Stimulated activated naive CD8-positive, alpha-beta T cell treated with anti-CD3 and anti-CD28 coated beads, Interleukin-15, amount 100 ng/mL, for 72 hours (primary cell): ENCODE measurements at regions not wholly inside any gene's neighbourhood (a gene's known extent, or its start where the extent isn't known, plus 50 kb on each side); places are given as distances from the start of the nearest gene placed in this dataset.

Source experiments
- ATAC-seq: fragments of 150-1000 bp; cut with Tn5 transposase; 2 replicates; pipeline ENCODE4 v1.10.0; 2021; ENCODE audit warnings: mild to moderate bottlenecking, moderate library complexity
- DNase-seq, 2 donors: peaks; one replicate each; pipeline ENCODE4 v3.0.0; 2021 to 2022
- H3K27ac Mint-ChIP-seq, 2 donors: one replicate each; pipeline ENCODE4 v1.8.0; 2022; ENCODE audit warnings: mild to moderate bottlenecking in 2 of 2, mixed read lengths in 2 of 2, moderate library complexity in 2 of 2
- H3K27me3 Mint-ChIP-seq: one replicate; pipeline ENCODE4 v1.8.0; 2022; ENCODE audit warnings: mixed read lengths
- H3K4me1 Mint-ChIP-seq: one replicate; pipeline ENCODE4 v1.8.0; 2022; ENCODE audit warnings: mild to moderate bottlenecking, mixed read lengths
- H3K4me3 Mint-ChIP-seq, 2 donors: one replicate each; pipeline ENCODE4 v1.8.0; 2022; ENCODE audit warnings: mild to moderate bottlenecking in 2 of 2, mixed read lengths in 2 of 2, moderate library complexity in 1 of 2
- H3K9me3 Mint-ChIP-seq, 2 donors: one replicate each; pipeline ENCODE4 v1.8.0; 2022; ENCODE audit warnings: mixed read lengths in 2 of 2

DNA sequence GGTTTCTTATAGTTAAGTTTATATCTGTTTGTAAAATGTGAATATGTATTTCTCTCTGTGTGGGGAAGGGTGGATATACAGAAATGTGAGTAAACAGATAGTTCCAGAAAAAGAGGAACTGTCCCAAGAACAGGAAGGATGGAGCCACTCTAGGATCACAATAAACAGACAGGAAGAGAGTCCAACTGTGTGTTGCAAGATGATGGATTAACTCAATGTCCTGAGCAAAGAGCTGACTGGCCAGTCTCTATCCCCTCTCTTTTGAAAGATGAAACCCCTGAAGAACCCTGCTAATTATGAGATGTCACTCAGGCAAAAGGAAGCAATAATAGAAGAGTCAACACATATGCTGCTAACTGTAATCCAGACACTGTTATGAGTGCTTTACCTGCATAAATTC is 202.7 kb downstream of the SEMA6A start:
- ATAC-seq (no peak), DNase-seq (no peak)
- Mint-ChIP-seq H3K9me3 (no peaks in the 10 kb centered on the region), H3K27me3 (no peaks in the 10 kb centered on the region), H3K4me3 (no peak overlapping the region), H3K4me1 (peaks cover 41% of the 10 kb centered on the region), H3K27ac (no peak overlapping the region)

DNA sequence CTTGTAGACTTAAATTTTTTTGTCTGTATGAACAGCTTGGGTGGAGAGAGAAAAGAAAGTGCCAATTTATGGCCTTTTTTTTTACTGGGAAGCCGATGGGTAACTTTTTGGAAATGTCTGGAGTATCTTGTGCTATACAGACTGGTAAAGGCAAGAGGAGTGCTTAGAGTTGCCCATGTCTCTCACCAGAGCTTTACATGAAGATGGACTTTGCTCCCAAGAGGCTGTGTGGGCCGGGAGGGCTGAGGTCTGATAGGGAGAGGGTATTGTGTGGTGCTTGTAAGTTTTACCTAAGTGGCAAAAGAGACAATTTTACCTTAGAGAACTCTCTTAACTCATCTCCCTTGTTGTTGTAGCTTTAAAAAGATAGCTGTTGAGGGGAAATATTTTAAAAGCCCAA is 203.2 kb downstream of the SEMA6A start:
- DNase-seq = no peak
- Mint-ChIP-seq H3K27me3 (no peaks in the 10 kb centered on the region), H3K9me3 (no peaks in the 10 kb centered on the region), H3K27ac (no peak overlapping the region), H3K4me3 (no peak overlapping the region), H3K4me1 (peaks cover 41% of the 10 kb centered on the region)
- ATAC-seq = no peak

- no peak for DNase-seq
- ATAC-seq = no peak
- H3K4me1 Mint-ChIP-seq = peaks cover 41% of the 10 kb centered on the region
- H3K9me3 Mint-ChIP-seq = peaks cover 0 to under 1% of the 10 kb centered on the region in 2 donors
- H3K27me3 Mint-ChIP-seq = no peaks in the 10 kb centered on the region
- no peak overlapping the region for H3K27ac Mint-ChIP-seq
- H3K4me3 Mint-ChIP-seq = no peak overlapping the region
Measured at GRCh38 chr5:116370886-116371285, 203.7 kb downstream of the SEMA6A start.

DNA sequence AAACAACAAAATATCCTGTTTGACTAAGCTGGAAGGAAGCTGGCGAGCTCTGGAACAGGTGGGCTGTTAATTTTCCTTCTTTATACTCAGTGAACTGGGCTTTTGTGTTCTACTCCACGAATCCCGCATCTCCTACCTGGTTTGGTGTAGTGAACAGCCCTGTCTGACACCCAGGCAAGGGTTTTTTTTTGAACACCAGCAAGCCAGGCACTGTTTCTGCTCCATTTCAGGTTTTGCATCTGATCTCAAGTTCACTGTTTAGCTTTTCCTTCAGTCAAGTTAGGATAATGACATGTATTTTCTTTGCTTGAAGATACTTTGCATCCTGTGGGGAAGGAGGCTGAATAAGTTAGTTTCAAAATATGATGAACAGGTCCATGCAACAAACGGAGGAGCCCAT is 204.5 kb downstream of the SEMA6A start:
- DNase-seq (no peak), ATAC-seq (no peak)
- Mint-ChIP-seq H3K4me3 (no peak overlapping the region), H3K9me3 (peaks cover 6 to 8% of the 10 kb centered on the region in 2 donors), H3K4me1 (peaks cover 41% of the 10 kb centered on the region), H3K27me3 (no peaks in the 10 kb centered on the region), H3K27ac (no peak overlapping the region)

GRCh38 chr5:116365006-116365496 is 209.6 kb downstream of the SEMA6A start:
- Mint-ChIP-seq H3K9me3 (peaks cover 9 to 15% of the 10 kb centered on the region in 2 donors), H3K4me1 (peaks cover 3% of the 10 kb centered on the region), H3K27ac (no peak overlapping the region), H3K27me3 (no peaks in the 10 kb centered on the region), H3K4me3 (no peak overlapping the region)
- DNase-seq (no peak), ATAC-seq (no peak)

DNA sequence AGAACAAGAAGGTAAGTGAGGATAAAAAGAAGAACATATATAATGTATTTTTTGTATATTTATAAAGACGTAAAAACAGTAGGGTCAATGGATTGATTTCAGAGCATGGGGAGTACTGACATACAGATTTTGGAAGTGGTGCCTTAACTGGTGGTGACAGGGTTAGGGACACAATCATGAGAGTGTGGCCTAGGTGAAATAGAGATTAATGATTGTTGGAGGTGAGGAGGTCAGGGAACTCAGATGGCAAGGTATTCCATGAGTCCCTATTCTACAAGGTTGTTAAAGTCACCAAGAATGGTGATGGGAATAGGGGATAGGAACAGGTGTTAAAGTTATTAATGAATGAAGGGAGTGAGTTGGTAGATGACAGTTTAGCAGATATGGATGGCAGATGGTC is 210.8 kb downstream of the SEMA6A start:
- Mint-ChIP-seq H3K4me1 (no peaks in the 10 kb centered on the region), H3K4me3 (no peak overlapping the region), H3K27me3 (no peaks in the 10 kb centered on the region), H3K9me3 (peaks cover 9 to 15% of the 10 kb centered on the region in 2 donors), H3K27ac (no peak overlapping the region)
- no peak for DNase-seq
- no peak for ATAC-seq

- peak overlapping the region in 1 of 2 donors; percentile 19 for H3K27ac Mint-ChIP-seq
- peaks cover 9 to 15% of the 10 kb centered on the region in 2 donors for H3K9me3 Mint-ChIP-seq
- ATAC-seq = no peak
- H3K4me1 Mint-ChIP-seq = no peaks in the 10 kb centered on the region
- H3K27me3 Mint-ChIP-seq = no peaks in the 10 kb centered on the region
- H3K4me3 Mint-ChIP-seq = no peak overlapping the region
- DNase-seq = no peak
Measured at GRCh38 chr5:116361979-116362577, 212.5 kb downstream of the SEMA6A start.

DNA sequence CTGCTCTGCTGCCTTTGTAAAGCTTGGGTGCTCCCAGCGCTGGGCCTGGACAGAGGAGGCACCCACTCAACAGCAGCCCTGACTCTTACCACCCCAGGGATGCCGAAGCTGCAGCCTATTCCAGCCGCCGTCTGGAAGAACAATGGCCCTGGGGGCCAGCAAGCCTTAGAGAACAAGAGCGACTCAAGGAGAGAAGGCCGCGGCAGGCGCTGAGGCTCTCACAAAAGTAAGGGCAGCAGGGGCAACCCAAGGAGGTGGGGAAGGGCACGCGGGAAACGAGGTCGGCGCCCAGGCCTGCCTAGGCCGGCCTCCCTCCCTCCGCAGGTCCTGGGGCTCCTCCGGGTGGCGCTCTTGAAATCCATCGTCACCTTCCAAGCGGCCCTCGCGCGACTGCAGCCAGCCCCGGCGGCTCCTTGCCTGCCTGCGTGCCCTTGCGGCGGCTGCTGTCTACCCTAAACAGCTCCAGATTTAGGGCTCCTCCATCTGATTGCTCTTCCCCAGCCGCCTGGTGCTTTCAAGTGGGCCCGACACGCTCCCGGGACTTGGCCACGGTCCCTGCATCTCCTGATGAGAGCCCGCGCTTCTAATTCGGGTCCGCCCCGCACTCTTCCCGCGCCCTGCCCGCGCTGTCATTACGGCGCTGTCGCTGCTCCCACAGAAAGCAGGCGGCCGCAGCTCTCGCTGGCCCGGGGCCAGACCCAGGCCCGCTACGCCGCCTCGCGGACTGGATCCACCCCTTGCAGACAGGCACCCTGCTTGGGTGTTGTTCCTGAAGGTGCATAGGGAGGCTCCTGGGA is 213.3 kb downstream of the SEMA6A start:
- H3K4me3 Mint-ChIP-seq = no peak overlapping the region
- no peaks in the 10 kb centered on the region for H3K4me1 Mint-ChIP-seq
- ATAC-seq (no peak), DNase-seq (no peak)
- peaks cover 9 to 15% of the 10 kb centered on the region in 2 donors for H3K9me3 Mint-ChIP-seq
- no peaks in the 10 kb centered on the region for H3K27me3 Mint-ChIP-seq
- no peak overlapping the region for H3K27ac Mint-ChIP-seq

- H3K9me3 Mint-ChIP-seq = peaks cover 4 to 8% of the 10 kb centered on the region in 2 donors
- no peak overlapping the region for H3K4me3 Mint-ChIP-seq
- no peaks in the 10 kb centered on the region for H3K4me1 Mint-ChIP-seq
- no peak overlapping the region for H3K27ac Mint-ChIP-seq
- no peaks in the 10 kb centered on the region for H3K27me3 Mint-ChIP-seq
- no peak for ATAC-seq
- no peak for DNase-seq
Measured at GRCh38 chr5:116360008-116360853, 214.4 kb downstream of the SEMA6A start.

DNA sequence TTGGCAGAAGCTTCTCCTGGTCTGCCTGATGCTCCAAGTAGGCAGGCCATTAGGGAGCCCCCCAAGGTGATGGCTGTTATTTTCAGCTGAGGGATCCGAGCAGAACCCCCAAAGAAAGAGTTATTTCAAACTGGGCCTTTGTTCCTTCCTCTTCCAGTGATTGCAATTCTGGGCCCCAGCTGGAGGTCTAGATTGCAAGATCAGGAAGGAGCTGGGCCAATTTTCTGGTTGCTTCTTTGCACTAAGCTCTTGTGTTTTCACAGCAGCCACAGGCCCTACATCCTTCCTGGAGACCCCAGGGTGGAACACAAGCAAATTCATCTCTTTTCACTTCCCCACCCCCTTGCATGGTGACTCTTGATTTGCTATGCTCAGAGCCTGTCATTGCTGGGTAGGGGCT is 215.0 kb downstream of the SEMA6A start:
- no peak for DNase-seq
- Mint-ChIP-seq H3K27ac (no peak overlapping the region), H3K27me3 (no peaks in the 10 kb centered on the region), H3K4me3 (no peak overlapping the region), H3K9me3 (peaks cover 6 to 7% of the 10 kb centered on the region in 2 donors), H3K4me1 (no peaks in the 10 kb centered on the region)
- no peak for ATAC-seq

DNA sequence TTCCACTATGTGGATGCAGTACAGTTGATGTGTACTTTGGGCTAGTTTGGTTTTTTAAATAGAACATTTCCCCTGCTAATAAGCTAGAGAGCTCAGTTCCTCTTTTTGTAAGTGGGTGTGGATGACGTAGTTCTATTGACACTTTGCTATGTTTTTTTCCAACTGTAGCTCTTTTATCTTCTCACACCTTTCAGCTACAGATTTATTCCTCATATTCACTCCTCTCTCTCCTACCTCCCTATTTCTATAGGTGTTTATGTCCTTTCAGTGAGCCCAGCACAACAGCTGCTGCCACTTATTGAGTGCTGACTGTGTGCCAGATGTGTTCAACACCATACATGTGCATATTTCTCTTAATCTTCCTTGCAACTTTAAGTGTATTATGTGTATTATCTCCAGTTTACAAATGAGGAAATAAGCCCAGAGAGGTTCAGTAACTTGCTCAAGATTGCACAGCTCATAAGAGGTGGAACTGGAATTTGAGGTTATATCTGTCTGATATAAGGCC is 215.7 kb downstream of the SEMA6A start:
- DNase-seq (no peak), ATAC-seq (no peak)
- Mint-ChIP-seq H3K4me1 (no peaks in the 10 kb centered on the region), H3K27ac (peak overlapping the region in 1 of 2 donors; percentile 51), H3K9me3 (peaks cover 9 to 13% of the 10 kb centered on the region in 2 donors), H3K27me3 (no peaks in the 10 kb centered on the region), H3K4me3 (no peak overlapping the region)

GRCh38 chr5:116358015-116358523 is 216.6 kb downstream of the SEMA6A start:
- DNase-seq (no peak), ATAC-seq (no peak)
- Mint-ChIP-seq H3K9me3 (peaks cover 11 to 21% of the 10 kb centered on the region in 2 donors), H3K4me1 (no peaks in the 10 kb centered on the region), H3K4me3 (no peak overlapping the region), H3K27ac (no peak overlapping the region), H3K27me3 (no peaks in the 10 kb centered on the region)

DNA sequence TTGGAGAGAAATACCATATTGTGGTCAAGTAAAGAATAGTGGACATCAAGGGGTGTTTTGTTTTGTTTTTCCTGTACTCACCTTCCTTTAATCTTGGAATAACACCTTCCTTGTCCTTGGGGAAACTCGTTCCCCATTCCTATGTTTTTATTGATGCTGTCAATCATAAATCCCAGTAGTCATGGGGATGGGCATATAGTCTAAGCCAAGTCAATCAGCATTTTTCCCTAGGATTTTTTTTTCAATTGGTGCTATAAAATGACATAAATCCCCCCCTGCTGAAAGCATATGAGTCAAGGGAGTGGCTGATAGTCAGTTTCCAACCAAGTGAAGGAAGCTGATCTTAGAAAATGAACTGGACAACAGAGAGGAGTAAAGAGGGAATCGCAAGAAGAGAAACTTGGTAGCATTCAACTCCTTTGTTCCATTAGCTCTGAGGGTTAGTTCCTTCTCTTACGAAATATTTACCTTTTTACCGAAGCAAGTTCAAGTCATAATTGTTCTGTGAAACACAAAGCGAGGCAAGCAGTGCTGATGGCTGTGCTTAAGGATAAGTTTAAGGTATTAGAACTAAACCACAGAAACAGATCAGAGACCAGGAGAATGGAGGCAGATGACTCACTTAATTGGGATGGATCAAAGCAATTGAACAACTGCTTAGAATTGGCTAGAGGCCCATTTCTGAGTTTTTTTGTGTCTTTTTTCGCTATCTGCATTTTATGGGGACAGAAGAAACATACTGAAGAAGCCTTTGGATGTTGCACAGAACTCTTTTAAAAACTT is 218.6 kb downstream of the SEMA6A start:
- no peak overlapping the region for H3K4me3 Mint-ChIP-seq
- H3K9me3 Mint-ChIP-seq = peaks cover 7 to 23% of the 10 kb centered on the region in 2 donors
- H3K4me1 Mint-ChIP-seq = no peaks in the 10 kb centered on the region
- no peak for DNase-seq
- no peaks in the 10 kb centered on the region for H3K27me3 Mint-ChIP-seq
- no peak for ATAC-seq
- no peak overlapping the region for H3K27ac Mint-ChIP-seq

GRCh38 chr5:116354699-116355098 is 219.9 kb downstream of the SEMA6A start:
- DNase-seq (no peak), ATAC-seq (no peak)
- Mint-ChIP-seq H3K9me3 (peaks cover 12 to 23% of the 10 kb centered on the region in 2 donors), H3K4me3 (no peak overlapping the region), H3K27ac (no peak overlapping the region), H3K4me1 (no peaks in the 10 kb centered on the region), H3K27me3 (no peaks in the 10 kb centered on the region)

DNA sequence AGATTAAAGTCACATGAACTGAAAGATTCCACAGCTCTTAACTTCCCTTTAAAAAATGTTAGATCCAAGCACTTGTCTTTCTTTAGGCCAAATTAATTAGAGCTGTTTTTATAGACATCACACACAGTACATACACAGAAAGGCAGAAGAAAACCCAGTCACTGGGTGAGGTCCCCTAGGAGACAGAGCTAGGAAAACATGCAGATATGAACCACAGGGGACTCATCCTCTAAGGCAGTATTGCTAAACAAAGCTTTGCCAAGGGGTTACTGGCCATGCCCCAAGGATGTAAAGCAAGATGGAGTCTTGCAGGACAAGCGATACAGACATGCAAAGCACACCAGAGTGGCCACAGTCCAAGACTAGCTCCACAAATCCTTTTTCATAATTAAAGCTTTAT is 227.0 kb downstream of the SEMA6A start:
- H3K27me3 Mint-ChIP-seq = no peaks in the 10 kb centered on the region

More for the DNA sequence above, 227.0 kb downstream of the SEMA6A start:
- Mint-ChIP-seq H3K9me3 (peaks cover 29% of the 10 kb centered on the region in 2 donors), H3K4me1 (no peaks in the 10 kb centered on the region), H3K4me3 (no peak overlapping the region), H3K27ac (no peak overlapping the region)
- ATAC-seq (no peak), DNase-seq (no peak)
